OCI-M1 (cell line): ENCODE measurements at regions not wholly inside any gene's neighbourhood (a gene's known extent, or its start where the extent isn't known, plus 50 kb on each side); places are given as distances from the start of the nearest gene placed in this dataset.

Experiments used
- DNase-seq: peaks from one replicate; lab custom pipeline; 2025; lab: John Stamatoyannopoulos, UW

DNA sequence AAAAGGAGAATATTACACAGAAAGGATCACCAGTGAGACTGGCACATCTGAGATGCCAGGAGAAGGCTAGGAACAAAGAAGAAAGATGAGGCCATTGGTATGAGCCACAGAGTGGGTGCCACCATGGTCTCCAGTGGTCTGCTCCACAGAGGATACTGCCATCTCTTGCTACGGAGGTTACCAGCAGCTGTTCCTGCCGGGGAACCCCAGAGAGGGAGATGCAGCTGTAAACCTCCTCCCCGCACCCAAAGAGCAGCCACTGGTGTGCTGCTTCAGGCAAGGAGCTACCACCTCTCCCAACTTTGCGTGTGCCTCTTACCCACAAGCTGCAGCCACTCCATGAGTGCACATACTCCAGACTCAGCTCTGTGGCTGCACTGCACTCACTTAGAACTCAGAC is 201.5 kb upstream of the RTL1 start:
- DNase-seq, result no peak

GRCh38 chr14:101108579-101109346 is 205.2 kb upstream of the RTL1 start:
- DNase-seq, result no peak

- no peak for DNase-seq
Observed at GRCh38 chr14:101109347-101109638, 205.8 kb upstream of the RTL1 start.

DNA sequence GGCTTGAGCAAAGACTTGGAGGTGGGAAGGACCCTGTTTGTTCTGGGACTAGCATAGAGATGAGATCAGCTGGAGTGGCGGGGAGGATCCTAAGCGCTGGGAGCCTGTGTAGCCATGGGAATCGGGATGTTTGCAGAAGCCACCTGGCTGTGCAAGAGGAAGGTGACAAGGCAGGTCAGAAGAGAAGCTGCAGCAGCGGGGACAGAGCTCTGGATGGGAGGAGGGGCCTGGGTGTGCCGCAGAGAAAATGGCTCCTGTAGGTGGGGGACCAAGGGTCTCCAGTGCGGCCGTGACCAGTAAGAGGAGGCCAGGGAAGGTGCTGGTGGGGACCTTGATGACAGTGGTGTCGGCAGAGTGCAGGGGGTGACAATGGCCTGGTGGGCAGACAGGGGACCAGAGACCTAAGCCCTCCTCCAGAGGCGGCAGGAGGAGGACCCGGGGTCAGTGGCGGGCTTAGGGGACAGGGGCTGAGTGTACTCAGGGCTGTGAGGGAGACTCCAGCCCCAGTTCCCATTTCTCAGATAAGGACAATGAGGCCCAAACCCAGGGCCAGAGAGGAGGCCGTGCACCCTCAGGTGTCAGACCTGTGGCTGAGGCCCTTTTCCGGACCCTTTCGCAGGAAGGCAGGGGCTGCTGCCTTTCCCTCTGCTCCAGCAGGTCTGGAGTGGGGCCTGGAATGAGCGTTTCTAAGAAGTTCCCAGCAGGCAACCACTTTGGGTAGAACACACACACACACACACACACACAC is 206.6 kb upstream of the RTL1 start:
- DNase-seq, result no peak

GRCh38 chr14:101110729-101111619 is 207.5 kb upstream of the RTL1 start:
- DNase-seq, result no peak

DNA sequence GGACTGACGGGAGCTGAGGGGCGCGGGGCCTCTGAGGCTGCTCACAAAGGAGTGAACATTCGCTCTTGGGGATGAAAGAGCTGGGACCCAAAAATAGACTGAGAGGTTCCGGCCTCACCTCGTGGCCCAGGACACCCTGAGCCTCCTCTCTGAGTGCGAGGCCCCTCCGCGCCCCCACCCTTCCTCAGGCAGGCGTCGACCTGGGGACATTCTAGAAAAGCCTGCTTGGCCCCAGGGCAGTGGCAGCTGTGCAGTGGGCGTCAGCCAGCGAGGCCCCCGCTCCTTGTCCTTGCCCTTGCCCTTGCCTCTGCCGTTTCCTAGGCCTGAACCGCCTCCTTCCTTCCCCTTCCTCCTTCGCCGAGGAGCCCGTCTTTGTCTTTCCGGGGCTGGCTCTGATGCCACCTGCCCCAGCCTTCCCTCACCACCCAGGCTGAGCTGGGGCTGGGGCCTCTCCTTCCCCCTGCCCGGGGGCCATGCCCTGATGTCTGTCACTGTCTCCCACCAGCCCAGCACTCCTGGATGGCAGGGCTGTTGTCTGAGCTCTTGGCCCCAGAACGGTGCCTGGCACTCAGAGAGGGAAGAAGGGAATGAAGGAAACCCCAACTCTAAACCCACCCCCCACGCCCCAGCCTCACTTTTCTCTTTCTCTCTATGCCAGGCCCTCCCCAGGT is 208.2 kb upstream of the RTL1 start:
- no peak for DNase-seq

- DNase-seq, result no peak
Observed at GRCh38 chr14:101112351-101113107, 209.0 kb upstream of the RTL1 start.

GRCh38 chr14:101113108-101113612 is 209.6 kb upstream of the RTL1 start:
- no peak for DNase-seq

DNA sequence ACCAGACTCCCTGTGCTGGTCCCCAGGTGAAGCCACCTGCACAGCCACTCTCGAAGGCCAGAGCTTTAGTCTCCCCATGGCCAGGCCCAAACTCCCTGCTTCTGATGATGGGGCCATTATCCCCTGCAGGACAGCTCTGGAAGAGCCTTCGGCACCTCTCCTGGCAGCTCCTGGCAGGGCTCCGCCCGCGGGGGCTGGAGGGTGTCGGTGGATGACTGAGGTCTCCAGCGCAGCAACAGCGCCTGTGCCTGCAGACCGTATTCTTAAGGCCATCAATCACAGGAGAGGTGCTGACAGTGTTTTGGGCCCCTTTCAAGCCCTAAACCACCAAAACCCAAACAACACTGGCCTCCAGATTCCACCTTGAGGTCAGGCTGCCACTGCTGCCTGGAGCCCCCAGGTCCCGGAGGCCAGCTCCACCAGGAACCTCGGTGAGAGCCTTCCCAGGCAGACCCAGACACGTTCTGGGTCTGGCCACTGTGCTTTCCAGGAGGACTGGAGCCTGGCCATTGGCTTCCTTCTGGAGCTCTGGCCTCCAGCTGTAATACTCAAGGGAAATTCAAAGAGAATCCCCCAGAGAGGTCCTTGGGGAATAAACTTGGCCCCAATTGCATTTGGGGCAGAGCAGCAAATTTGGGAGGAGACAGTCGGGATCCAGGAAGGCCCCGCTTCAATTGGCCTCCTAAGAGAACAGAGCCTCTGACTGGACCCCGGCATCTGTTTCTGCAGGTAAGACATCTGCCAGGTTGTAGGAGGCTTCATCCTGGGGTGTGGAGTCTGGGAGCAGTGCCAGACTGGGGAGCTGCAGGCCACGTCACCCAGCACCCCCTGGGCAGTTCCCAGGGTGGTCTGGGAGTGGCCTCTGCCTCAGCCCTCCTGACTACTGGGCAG is 210.6 kb upstream of the RTL1 start:
- DNase-seq, result no peak

- no peak for DNase-seq
Observed at GRCh38 chr14:101114726-101115515, 211.4 kb upstream of the RTL1 start.

GRCh38 chr14:101115652-101116051 is 212.1 kb upstream of the RTL1 start:
- no peak for DNase-seq

DNA sequence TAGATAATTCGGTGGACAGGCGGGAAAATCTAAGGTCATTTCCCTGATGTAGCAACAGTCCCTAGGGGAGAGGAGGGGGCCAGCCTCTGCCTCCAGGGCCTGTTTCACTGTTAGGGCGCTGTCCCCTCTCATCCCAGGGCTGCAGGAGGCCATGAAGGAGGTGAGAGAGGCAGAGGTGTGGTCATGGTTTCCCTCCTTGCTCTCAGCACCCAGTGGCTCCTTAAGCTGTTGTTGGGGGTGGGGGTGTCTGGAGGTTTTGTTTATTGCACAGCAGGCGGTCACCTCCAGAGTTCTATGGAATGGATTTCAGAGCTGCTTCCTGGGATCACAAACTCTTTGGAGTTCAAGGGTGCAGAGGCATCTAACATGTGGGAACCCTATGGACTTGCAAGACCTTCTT is 212.5 kb upstream of the RTL1 start:
- DNase-seq, result no peak

- no peak for DNase-seq
Observed at GRCh38 chr14:101116486-101117130, 213.1 kb upstream of the RTL1 start.

GRCh38 chr14:101117543-101117942 is 214.0 kb upstream of the RTL1 start:
- no peak for DNase-seq

DNA sequence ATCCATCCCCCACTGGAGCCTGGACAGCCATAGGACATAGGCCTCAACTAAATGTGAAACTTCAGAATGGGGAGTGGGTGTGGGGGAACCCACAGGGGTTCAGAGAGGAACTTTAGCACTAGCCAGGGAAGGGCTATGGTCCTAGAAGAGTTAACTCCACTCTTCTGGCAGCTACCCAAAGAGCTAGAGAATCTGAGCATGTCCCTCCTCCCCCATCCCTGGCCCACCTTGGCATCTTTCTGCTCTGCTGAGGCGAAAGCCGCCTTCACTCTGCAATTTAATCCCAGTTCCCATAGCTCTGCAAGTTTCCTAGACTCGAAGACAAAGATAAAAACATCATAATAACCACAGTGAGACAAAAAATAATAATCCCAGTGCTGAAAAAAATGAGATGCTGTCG is 214.7 kb upstream of the RTL1 start:
- DNase-seq, result no peak

DNA sequence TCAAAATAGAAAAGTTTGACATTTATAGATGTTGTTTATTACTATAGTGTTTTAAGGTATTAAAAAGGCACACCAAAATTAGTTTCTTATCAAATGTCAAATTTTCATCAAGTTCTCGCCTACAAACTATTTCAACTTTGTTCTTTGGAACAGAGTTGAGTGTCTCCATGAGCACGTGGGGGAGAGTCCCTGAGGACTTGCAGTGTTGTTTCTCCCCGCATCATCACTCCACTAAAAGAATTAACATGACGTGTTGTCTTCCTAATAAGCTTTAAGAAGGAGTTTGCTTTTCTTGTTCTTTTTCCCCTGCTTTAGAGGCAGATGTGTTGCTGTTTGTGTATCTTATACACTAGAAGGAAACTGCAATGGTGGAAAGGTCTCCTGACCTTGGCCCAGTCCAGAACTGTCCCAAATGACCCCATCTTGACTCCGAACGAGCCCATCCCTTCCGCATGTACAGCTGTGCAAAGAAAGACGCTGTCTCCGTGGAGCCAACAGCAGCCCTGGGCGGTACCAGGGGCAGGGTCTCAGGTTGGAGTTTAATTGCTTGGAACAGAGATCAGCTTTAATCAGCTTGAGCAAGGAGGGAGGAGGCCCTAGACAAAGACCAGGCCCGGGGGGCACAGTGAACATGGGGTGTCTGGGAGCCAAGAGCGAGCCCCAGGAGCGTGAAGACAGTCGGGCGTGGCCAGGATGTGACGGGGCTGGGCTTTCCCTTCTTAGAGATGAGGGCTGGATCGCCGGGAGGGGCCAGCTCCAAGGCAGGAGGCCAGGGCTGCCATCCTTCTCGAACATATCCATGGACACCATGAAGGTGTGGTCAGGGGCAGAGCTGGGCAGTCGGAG is 215.4 kb upstream of the RTL1 start:
- DNase-seq, result no peak

DNA sequence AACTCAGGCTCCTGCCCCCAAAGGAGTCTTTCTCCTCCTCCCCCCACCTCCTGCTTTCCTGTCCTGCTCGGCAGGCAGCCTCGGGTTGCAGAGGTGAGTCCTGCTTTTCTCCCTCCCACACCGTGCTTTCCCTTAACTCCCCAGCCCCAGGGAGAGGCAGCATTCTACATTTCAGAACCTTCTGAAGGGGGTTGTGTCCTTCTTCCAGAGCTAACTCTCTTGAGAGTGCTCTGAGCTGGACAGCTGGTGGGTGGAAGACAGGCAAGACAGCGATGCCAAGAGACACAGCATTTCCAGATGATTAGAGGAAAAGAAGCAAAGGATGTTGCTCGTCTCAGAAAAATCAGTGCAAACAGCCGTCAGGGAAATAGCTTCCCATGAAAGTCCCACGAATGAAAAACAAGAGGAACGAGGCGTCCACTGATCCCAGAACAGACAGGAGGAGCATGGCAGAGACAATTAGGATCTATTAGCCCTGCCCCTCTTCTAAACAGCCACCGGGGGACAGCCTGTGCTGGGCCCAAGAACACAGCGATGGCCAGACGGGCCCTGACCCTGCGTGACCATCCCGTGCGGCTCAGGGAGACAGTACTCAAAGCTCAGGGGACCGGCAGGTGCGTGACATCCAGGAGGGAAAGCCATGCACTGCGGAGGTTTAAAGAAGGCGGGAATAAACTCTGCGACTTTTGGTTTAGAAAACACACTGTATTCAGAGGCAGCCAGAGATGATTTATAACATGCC is 216.5 kb upstream of the RTL1 start:
- no peak for DNase-seq
